CD14-positive monocyte (primary cell): ENCODE measurements at regions not wholly inside any gene's neighbourhood (a gene's known extent, or its start where the extent isn't known, plus 50 kb on each side); places are given as distances from the start of the nearest gene placed in this dataset.

Experiments used
- DNase-seq, 3 donors: peaks; one replicate each; pipeline ENCODE4 v3.0.0-alpha.2; 2011 to 2022
- H2AFZ ChIP-seq: 2 replicates; pipeline ENCODE4 v1.6.0; 2012; ENCODE audit warnings: mild to moderate bottlenecking, low read depth, low read length, inconsistent platforms; ENCODE audit not compliant: insufficient read depth, poor library complexity, severe bottlenecking
- H3K27ac ChIP-seq, 2 donors: 1 replicate in 1 of 2; 2 replicates in 1 of 2; pipeline ENCODE4 v1.5.1; 2012 to 2013; ENCODE audit warnings: low read length in 2 of 2, control low read depth in 1 of 2, inconsistent platforms in 1 of 2, low read depth in 1 of 2, mild to moderate bottlenecking in 1 of 2
- H3K27me3 ChIP-seq, 2 donors: one replicate each; pipeline versions ENCODE4 v1.6.0 to v1.6.1; 2011 to 2013; ENCODE audit warnings: low read length in 2 of 2; ENCODE audit not compliant: control insufficient read depth in 2 of 2, insufficient read depth in 2 of 2
- H3K36me3 ChIP-seq, 2 donors: replicated peaks in 1 of 2; 1 replicate in 1 of 2; 2 replicates in 1 of 2; pipeline versions ENCODE4 v1.5.1 to v1.6.1; 2012 to 2013; ENCODE audit warnings: low read length in 2 of 2, control low read depth in 1 of 2, inconsistent platforms in 1 of 2, mild to moderate bottlenecking in 1 of 2; ENCODE audit not compliant: insufficient read depth in 2 of 2, control insufficient read depth in 1 of 2
- H3K4me1 ChIP-seq, 2 donors: 1 replicate in 1 of 2; 2 replicates in 1 of 2; pipeline versions ENCODE4 v1.5.1 to v1.6.1; 2012 to 2013; ENCODE audit warnings: low read length in 2 of 2, control low read depth in 1 of 2, inconsistent platforms in 1 of 2, mild to moderate bottlenecking in 1 of 2, moderate library complexity in 1 of 2; ENCODE audit not compliant: insufficient read depth in 2 of 2, control insufficient read depth in 1 of 2
- H3K4me2 ChIP-seq: replicated peaks from 2 replicates; pipeline ENCODE3; 2012; ENCODE audit warnings: low read length, moderate library complexity, mild to moderate bottlenecking; ENCODE audit not compliant: poor library complexity, severe bottlenecking; ENCODE audit errors: extremely low read depth
- H3K4me3 ChIP-seq, 3 experiments: fragments of 200-600 bp in 1 of 3; sonication (generic) in 1 of 3; replicated peaks in 1 of 3; 1 replicate in 2 of 3; 2 replicates in 1 of 3; pipeline ENCODE4 v1.5.1; 2011 to 2013; ENCODE audit warnings: low read length in 3 of 3, mild to moderate bottlenecking in 3 of 3, control low read depth in 2 of 3, low read depth in 2 of 3, inconsistent platforms in 1 of 3, moderate library complexity in 1 of 3
- H3K79me2 ChIP-seq: 2 replicates; pipeline ENCODE4 v1.6.0; 2012; ENCODE audit warnings: mild to moderate bottlenecking, control low read depth, inconsistent platforms, low read length, moderate library complexity; ENCODE audit not compliant: insufficient read depth
- H3K9ac ChIP-seq: 2 replicates; pipeline ENCODE4 v1.6.0; 2017; ENCODE audit warnings: low read length, mild to moderate bottlenecking; ENCODE audit not compliant: insufficient read depth, poor library complexity, severe bottlenecking
- H3K9me3 ChIP-seq, 2 donors: replicated peaks in 1 of 2; 1 replicate in 1 of 2; 2 replicates in 1 of 2; pipeline versions ENCODE4 v1.5.1 to v1.6.1; 2012 to 2013; ENCODE audit warnings: low read length in 2 of 2, control low read depth in 1 of 2; ENCODE audit not compliant: control insufficient read depth in 1 of 2, insufficient read depth in 1 of 2
- H4K20me1 ChIP-seq: 2 replicates; pipeline ENCODE4 v1.6.0; 2012; ENCODE audit warnings: mild to moderate bottlenecking, low read length, control low read depth, moderate library complexity; ENCODE audit not compliant: insufficient read depth
- H3K27ac Mint-ChIP-seq, 7 donors: one replicate each; pipeline ENCODE4 v1.8.0; 2020; ENCODE audit warnings: mild to moderate bottlenecking in 7 of 7, mixed read lengths in 7 of 7, moderate library complexity in 6 of 7, inconsistent platforms in 2 of 7
- H3K27me3 Mint-ChIP-seq, 3 donors: one replicate each; pipeline ENCODE4 v1.8.0; 2021 to 2022; ENCODE audit warnings: low read depth in 3 of 3, mild to moderate bottlenecking in 3 of 3, mixed read lengths in 3 of 3, moderate library complexity in 3 of 3, inconsistent platforms in 1 of 3
- H3K36me3 Mint-ChIP-seq, 2 donors: one replicate each; pipeline ENCODE4 v1.8.0; 2020; ENCODE audit warnings: mixed read lengths in 2 of 2, inconsistent platforms in 1 of 2, mild to moderate bottlenecking in 1 of 2
- H3K4me1 Mint-ChIP-seq: one replicate; pipeline ENCODE4 v1.8.0; 2020; ENCODE audit warnings: mild to moderate bottlenecking, mixed read lengths
- H3K4me3 Mint-ChIP-seq, 2 donors: one replicate each; pipeline ENCODE4 v1.8.0; 2020; ENCODE audit warnings: mild to moderate bottlenecking in 2 of 2, mixed read lengths in 2 of 2, moderate library complexity in 1 of 2
- H3K9me3 Mint-ChIP-seq, 7 donors: one replicate each; pipeline ENCODE4 v1.8.0; 2020 to 2022; ENCODE audit warnings: mixed read lengths in 7 of 7, mild to moderate bottlenecking in 6 of 7, moderate library complexity in 6 of 7, inconsistent platforms in 2 of 7
- CTCF ChIP-seq: fragments of 200-600 bp; IDR thresholded peaks from one replicate; pipeline ENCODE4 v1.8.0; 2022; ENCODE audit warnings: antibody characterized with exemption, mild to moderate bottlenecking
- WGBS: methylation state at CpG from one replicate; pipeline ENCODE4 v1.1.5; 2013; ENCODE audit warnings: missing lambda C conversion rate; ENCODE audit not compliant: insufficient coverage; 5-methylcytosine and 5-hydroxymethylcytosine counted together
- intact Hi-C, 2 donors: fragments of 100-400 bp; cut with micrococcal nuclease; formaldehyde crosslinking; loops; one replicate each; pipeline versions ENCODE4 v1.15.0 to v1.15.1; 2023

- no CpG with 5 or more reads among the region's 5 CpGs for WGBS
- TF ChIP-seq CTCF, result no peak
- Histone ChIP-seq H3K36me3 (no peaks in the 10 kb centered on the region), H3K79me2 (no peaks in the 10 kb centered on the region), H3K4me2 (no peak overlapping the region), H3K27me3 (no peaks in the 10 kb centered on the region), H3K9me3 (no peaks in the 10 kb centered on the region), H3K27ac (no peak overlapping the region), H4K20me1 (no peaks in the 10 kb centered on the region), H3K4me1 (no peaks in the 10 kb centered on the region), H2AFZ (no peak overlapping the region), H3K9ac (no peak overlapping the region), H3K4me3 (no peak overlapping the region)
- Mint-ChIP-seq H3K9me3 (peaks cover 0 to 2% (median 0%) of the 10 kb centered on the region in 7 donors), H3K4me3 (no peak overlapping the region), H3K4me1 (no peaks in the 10 kb centered on the region), H3K27me3 (peaks cover 3 to 10% (median 5%) of the 10 kb centered on the region in 3 donors), H3K27ac (no peak overlapping the region), H3K36me3 (no peaks in the 10 kb centered on the region)
- intact Hi-C loops, result no loop called here
- DNase-seq, result no peak
Measured at GRCh38 chr10:125482637-125483036, 200.3 kb downstream of the TEX36 start.

- no peak overlapping the region for H3K4me3 ChIP-seq
- H3K4me3 Mint-ChIP-seq, result no peak overlapping the region
- no peaks in the 10 kb centered on the region for H3K36me3 Mint-ChIP-seq
- no peak overlapping the region for H2AFZ ChIP-seq
- H3K27ac Mint-ChIP-seq, result no peak overlapping the region
- H3K27me3 Mint-ChIP-seq, result peaks cover 3 to 10% (median 5%) of the 10 kb centered on the region in 3 donors
- H3K4me1 ChIP-seq, result no peaks in the 10 kb centered on the region
- H3K27ac ChIP-seq, result no peak overlapping the region
- no CpG with 5 or more reads among the region's 2 CpGs for WGBS
- H3K9ac ChIP-seq, result no peak overlapping the region
- no peaks in the 10 kb centered on the region for H3K79me2 ChIP-seq
- H3K9me3 ChIP-seq, result no peaks in the 10 kb centered on the region
- no peak for DNase-seq
- no peaks in the 10 kb centered on the region for H3K27me3 ChIP-seq
- H3K9me3 Mint-ChIP-seq, result peaks cover 0 to 5% (median 0%) of the 10 kb centered on the region in 7 donors
- no peaks in the 10 kb centered on the region for H4K20me1 ChIP-seq
- intact Hi-C loops, result no loop called here
- no peak for TF ChIP-seq CTCF
- H3K36me3 ChIP-seq, result no peaks in the 10 kb centered on the region
- no peak overlapping the region for H3K4me2 ChIP-seq
- H3K4me1 Mint-ChIP-seq, result no peaks in the 10 kb centered on the region
Measured at GRCh38 chr10:125482108-125482507, 200.9 kb downstream of the TEX36 start.
